ENCODE measurements at regions not wholly inside any gene's neighbourhood (a gene's known extent, or its start where the extent isn't known, plus 50 kb on each side); places are given as distances from the start of the nearest gene placed in this dataset.

DNA sequence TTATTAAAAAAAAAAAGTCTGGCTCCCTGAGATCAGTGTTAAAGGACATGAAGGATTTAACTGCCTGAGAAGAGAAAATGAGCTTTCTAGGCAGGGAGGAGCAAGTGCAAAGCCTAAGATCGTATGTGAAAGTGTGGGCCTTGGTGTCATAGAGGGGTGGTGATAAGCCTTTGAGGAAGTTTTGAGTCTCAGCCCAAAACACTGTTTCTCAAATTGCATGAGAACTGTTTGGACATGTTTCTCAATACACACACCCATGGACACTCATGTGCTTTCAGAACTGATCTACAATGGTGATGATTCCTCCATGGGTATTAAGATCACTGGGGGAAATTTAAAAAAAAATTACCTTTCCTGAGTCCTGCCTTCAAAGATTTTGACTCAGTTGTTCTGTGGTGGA is 336.7 kb upstream of the RND3 start:
- no peak overlapping the region for H3K4me3 ChIP-seq (ENCODE audit: low read depth, low read length)
- TF ChIP-seq, protein P1, sequence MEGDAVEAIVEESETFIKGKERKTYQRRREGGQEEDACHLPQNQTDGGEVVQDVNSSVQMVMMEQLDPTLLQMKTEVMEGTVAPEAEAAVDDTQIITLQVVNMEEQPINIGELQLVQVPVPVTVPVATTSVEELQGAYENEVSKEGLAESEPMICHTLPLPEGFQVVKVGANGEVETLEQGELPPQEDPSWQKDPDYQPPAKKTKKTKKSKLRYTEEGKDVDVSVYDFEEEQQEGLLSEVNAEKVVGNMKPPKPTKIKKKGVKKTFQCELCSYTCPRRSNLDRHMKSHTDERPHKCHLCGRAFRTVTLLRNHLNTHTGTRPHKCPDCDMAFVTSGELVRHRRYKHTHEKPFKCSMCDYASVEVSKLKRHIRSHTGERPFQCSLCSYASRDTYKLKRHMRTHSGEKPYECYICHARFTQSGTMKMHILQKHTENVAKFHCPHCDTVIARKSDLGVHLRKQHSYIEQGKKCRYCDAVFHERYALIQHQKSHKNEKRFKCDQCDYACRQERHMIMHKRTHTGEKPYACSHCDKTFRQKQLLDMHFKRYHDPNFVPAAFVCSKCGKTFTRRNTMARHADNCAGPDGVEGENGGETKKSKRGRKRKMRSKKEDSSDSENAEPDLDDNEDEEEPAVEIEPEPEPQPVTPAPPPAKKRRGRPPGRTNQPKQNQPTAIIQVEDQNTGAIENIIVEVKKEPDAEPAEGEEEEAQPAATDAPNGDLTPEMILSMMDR (IDR thresholded peaks at IDR 0.05; ENCODE audit: insufficient read depth, low read depth, low read length) = no peak
- no peak for DNase-seq (ENCODE audit: low read depth)

DNA sequence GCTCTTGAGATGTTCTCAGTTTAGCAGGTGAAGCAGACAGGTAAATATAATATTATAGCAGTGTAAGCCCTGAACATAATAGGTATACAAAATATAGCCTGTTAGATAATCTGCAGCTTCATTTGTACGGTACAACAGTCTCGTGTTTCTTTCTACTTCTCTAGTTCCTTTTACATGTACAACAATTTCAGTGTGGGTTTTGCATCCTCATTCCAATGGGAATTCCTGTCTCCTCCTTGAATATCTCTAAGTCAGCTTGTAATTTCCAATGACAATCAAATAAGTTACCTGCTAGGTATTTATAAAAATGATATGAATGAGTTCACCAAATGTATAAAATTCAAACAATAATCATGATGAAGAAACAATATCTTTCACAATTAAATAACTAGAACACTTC is 330.0 kb upstream of the RND3 start:
- no peak for DNase-seq (ENCODE audit: low read depth)
- TF ChIP-seq, protein P1 (IDR thresholded peaks at IDR 0.05; ENCODE audit: insufficient read depth, low read depth, low read length) = no peak
- H3K4me3 ChIP-seq (ENCODE audit: low read depth, low read length) = no peak overlapping the region

DNA sequence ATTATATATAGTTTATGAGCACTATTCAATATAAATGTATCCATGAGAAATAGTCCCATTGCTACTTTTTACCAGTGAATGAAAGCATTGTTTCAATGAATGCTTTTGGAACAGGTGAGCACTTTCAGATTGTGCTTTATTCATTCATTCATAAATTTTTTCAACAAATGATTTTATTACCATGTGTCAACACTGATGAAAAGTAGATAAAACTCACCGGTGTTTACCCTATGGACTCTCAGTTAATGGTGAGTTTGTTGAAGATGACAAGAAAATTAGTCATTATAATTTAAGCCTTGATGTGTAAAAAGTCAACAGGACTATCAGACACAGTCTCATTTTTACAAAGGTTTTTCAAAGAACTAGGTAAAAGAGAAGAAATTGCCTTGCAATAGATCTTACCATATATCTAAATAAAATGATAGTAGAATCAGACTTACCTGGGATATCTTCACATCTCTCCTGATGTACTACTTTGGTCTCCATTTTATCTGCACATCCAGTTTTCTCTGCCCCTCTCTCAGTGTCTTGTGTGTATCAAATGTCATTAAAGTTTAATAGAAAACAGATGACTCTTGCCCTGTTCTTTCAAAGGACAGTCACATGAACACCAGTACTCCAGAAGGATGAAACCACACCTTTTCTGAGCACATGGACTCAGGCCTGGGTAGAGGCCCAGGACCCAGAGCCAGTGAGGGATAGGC is 325.3 kb upstream of the RND3 start:
- TF ChIP-seq, protein P1 (IDR thresholded peaks at IDR 0.05; ENCODE audit: insufficient read depth, low read depth, low read length) = no peak
- DNase-seq (ENCODE audit: low read depth) = no peak
- H3K4me3 ChIP-seq (ENCODE audit: low read depth, low read length) = no peak overlapping the region

DNA sequence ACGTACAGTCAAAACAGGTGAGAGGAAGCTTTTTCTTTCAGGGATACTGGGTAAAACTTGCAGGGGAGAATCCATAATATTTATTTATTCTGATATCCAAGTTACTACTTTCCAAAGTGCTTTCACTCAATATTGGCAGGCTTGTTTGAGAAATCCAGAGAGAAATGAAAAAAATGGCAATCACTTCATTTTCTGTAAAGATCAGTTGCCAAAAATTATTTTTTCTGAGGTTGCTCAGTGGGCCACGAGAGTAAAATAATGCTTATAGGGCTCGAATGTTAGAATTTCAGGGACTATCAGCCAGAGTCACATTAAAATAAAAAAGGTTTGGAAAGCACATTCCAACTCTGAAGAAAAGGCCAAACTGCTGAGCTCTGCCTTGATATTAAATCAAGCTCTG is 324.6 kb upstream of the RND3 start:
- no peak overlapping the region for H3K4me3 ChIP-seq (ENCODE audit: low read depth, low read length)
- TF ChIP-seq, protein P1 (IDR thresholded peaks at IDR 0.05; ENCODE audit: insufficient read depth, low read depth, low read length) = no peak
- no peak for DNase-seq (ENCODE audit: low read depth)

DNA sequence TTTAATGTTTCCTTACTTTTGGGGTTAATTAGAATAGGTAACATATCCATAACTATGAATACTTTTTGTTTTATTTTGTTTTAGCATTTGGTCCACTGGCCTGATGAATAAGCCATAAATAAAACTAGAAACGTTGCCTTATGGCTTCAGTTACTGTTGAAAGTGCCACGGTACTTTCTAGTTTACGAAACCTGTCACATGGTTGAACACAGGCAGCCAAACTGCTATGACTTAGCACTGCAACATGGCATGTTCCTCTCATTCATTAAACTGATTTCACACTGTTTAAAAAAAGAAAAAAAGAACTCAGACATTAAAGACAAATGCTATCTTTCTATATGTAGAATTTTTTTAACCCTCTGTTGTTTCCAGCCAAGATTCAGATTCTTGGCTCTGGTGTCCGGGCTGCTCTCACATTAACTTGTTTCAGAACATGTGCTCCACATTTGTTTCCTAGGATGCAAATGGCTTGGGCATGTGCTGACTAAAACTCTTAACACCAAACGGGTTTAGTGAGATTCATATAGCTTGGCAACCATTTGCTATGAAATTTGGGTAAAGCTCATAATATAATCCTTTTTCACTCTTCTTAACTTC is 323.9 kb upstream of the RND3 start:
- H3K4me3 ChIP-seq (ENCODE audit: low read depth, low read length) = no peak overlapping the region
- DNase-seq (ENCODE audit: low read depth) = peak; percentile 57
- TF ChIP-seq, protein P1 (IDR thresholded peaks at IDR 0.05; ENCODE audit: insufficient read depth, low read depth, low read length) = no peak

DNA sequence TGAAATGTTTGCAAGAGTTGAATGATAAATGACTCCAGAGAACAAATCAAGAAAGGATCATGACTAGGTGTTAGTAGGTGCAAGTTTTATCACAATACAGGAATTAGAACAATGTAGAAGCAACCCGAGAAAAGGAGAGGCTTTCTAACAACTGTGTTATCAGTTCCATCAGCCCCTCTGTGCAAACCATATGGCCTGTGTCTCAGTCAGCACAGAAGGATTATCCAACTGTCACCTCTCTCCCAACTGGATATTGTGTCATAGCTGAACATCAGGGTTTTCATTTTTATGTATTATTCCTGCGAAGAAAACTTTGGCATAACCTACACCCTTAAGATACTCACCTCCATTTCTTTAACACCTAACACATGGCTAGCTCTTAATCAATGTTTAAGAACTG is 321.6 kb upstream of the RND3 start:
- no peak overlapping the region for H3K4me3 ChIP-seq (ENCODE audit: low read depth, low read length)
- TF ChIP-seq, protein P1 (IDR thresholded peaks at IDR 0.05; ENCODE audit: insufficient read depth, low read depth, low read length) = no peak
- DNase-seq (ENCODE audit: low read depth) = peak; percentile 33
